ENCODE measurements at regions not wholly inside any gene's neighbourhood (a gene's known extent, or its start where the extent isn't known, plus 50 kb on each side); places are given as distances from the start of the nearest gene placed in this dataset.

- no peak for TF ChIP-seq CTCF (IDR thresholded peaks at IDR 0.05)
These were observed 264.7 kb downstream of the CYP26B1 start for GRCh38 chr2:71882949-71883472.

GRCh38 chr2:71882236-71882946 lies 265.3 kb downstream of the CYP26B1 start:
- no peak for TF ChIP-seq CTCF (IDR thresholded peaks at IDR 0.05)

- TF ChIP-seq CTCF (IDR thresholded peaks at IDR 0.05), result no peak
These were observed 266.6 kb downstream of the CYP26B1 start for GRCh38 chr2:71880846-71881610.

- no peak for TF ChIP-seq CTCF (IDR thresholded peaks at IDR 0.05)
These were observed 267.4 kb downstream of the CYP26B1 start for GRCh38 chr2:71880287-71880686.

GRCh38 chr2:71879509-71880184 lies 268.0 kb downstream of the CYP26B1 start:
- no peak for TF ChIP-seq CTCF (IDR thresholded peaks at IDR 0.05)

- TF ChIP-seq CTCF (IDR thresholded peaks at IDR 0.05), result no peak
These were observed 268.8 kb downstream of the CYP26B1 start for GRCh38 chr2:71878626-71879508.

GRCh38 chr2:71877636-71878035 lies 270.0 kb downstream of the CYP26B1 start:
- TF ChIP-seq CTCF (IDR thresholded peaks at IDR 0.05), result no peak
